Adrenal gland (tissue), 9 donors: ENCODE measurements at regions not wholly inside any gene's neighbourhood (a gene's known extent, or its start where the extent isn't known, plus 50 kb on each side); places are given as distances from the start of the nearest gene placed in this dataset.

Source experiments
- DNase-seq, 7 donors: peaks; one replicate each; pipeline ENCODE4 v3.0.0-alpha.2; 2019 to 2020
- H3K27ac ChIP-seq, 5 donors: fragments of 200-600 bp; sonication (generic) in 4 of 5; 1 replicate in 3 of 5; 2 replicates in 2 of 5; pipeline versions ENCODE4 v1.5.1 to v1.8.0; 2016 to 2020; ENCODE audit warnings: mild to moderate bottlenecking in 1 of 5
- H3K27me3 ChIP-seq: fragments of 200-600 bp; 2 replicates; pipeline ENCODE4 v1.8.0; 2021
- H3K36me3 ChIP-seq, 2 donors: fragments of 200-600 bp; replicated peaks in 1 of 2; 1 replicate in 1 of 2; 2 replicates in 1 of 2; pipeline versions ENCODE4 v1.5.1 to v1.8.0; 2018 to 2022
- H3K4me1 ChIP-seq, 2 donors: fragments of 200-600 bp; replicated peaks in 1 of 2; 1 replicate in 1 of 2; 2 replicates in 1 of 2; pipeline versions ENCODE4 v1.5.1 to v1.8.0; 2018 to 2021
- H3K4me3 ChIP-seq, 4 donors: fragments of 200-600 bp; sonication (generic) in 3 of 4; one replicate each; pipeline ENCODE4 v1.5.1; 2016 to 2018
- H3K9me3 ChIP-seq, 3 donors: fragments of 200-600 bp; sonication (generic) in 1 of 3; replicated peaks in 1 of 3; 1 replicate in 2 of 3; 2 replicates in 1 of 3; pipeline versions ENCODE4 v1.5.1 to v1.8.0; 2016 to 2021
- CTCF ChIP-seq, 6 experiments: fragments of 450-650 bp in 4 of 6; fragments of 200-600 bp in 2 of 6; sonication (generic) in 1 of 6; IDR thresholded peaks; 1 replicate in 5 of 6; 2 replicates in 1 of 6; pipeline versions ENCODE4 v1.5.1 to v1.8.0; 2016 to 2021; ENCODE audit warnings: antibody characterized with exemption in 6 of 6, mild to moderate bottlenecking in 2 of 6, moderate library complexity in 1 of 6
- POLR2A ChIP-seq, 2 donors: fragments of 450-650 bp; IDR thresholded peaks; one replicate each; pipeline ENCODE4 v1.6.1; 2017; ENCODE audit warnings: antibody characterized with exemption in 2 of 2, mild to moderate bottlenecking in 2 of 2, moderate library complexity in 1 of 2
- WGBS, 4 donors: extraction: QIAGEN DNeasy Blood & Tissue Kit in 2 of 4; methylation state at CpG; one replicate each; pipeline versions ENCODE4 v1.1.5 to v1.1.7; 2013 to 2017; 5-methylcytosine and 5-hydroxymethylcytosine counted together
- intact Hi-C, 2 donors: fragments of 100-400 bp; cut with DNase I; formaldehyde crosslinking; loops; one replicate each; pipeline versions ENCODE4 v1.14.1 to v1.15.0; 2022 to 2023
- donor health status: healthy with polysubstance abuse.
- donor health status: Bipolar disorder and iron deficiency.
- donor health status: DM: yes; HTN: yes; CAD: no.
- donor health status: DM: no; HTN: no; CAD: no.
- donor health status: DM: no; HTN: no; CAD: no.

- WGBS, 4 donors: 33 to 50% (median 40%) methylated on average over 7 of the region's 7 CpGs
- H3K4me3 ChIP-seq: no peak overlapping the region
- peak overlapping the region in 1 of 5 donors; percentile 79 for H3K27ac ChIP-seq
- TF ChIP-seq POLR2A (IDR thresholded peaks at IDR 0.05) (no peak), CTCF (IDR thresholded peaks at IDR 0.05) (no peak)
- H3K36me3 ChIP-seq: no peaks in the 10 kb centered on the region
- H3K4me1 ChIP-seq: peaks cover 3 to 7% of the 10 kb centered on the region in 2 donors
- H3K27me3 ChIP-seq: no peaks in the 10 kb centered on the region
- H3K9me3 ChIP-seq: no peaks in the 10 kb centered on the region
- intact Hi-C loops: no loop called here
- DNase-seq: peak in 6 of 7 donors; percentile 32 to 67 (median 56)
These were observed 215.8 kb upstream of the PPP2R2D start for GRCh38 chr10:131685007-131685406.

- intact Hi-C loops: no loop called here
- peaks cover 3 to 7% of the 10 kb centered on the region in 2 donors for H3K4me1 ChIP-seq
- DNase-seq: peak in 6 of 7 donors; percentile 45 to 79 (median 64)
- TF ChIP-seq POLR2A (IDR thresholded peaks at IDR 0.05) (peak in 1 of 2 donors; percentile 15), CTCF (IDR thresholded peaks at IDR 0.05) (no peak)
- no peaks in the 10 kb centered on the region for H3K36me3 ChIP-seq
- H3K27me3 ChIP-seq: no peaks in the 10 kb centered on the region
- 52 to 66% (median 54%) methylated on average over 9 to 10 of the region's 10 CpGs for WGBS, 4 donors
- peak overlapping the region in 1 of 5 donors; percentile 79 for H3K27ac ChIP-seq
- no peaks in the 10 kb centered on the region for H3K9me3 ChIP-seq
- H3K4me3 ChIP-seq: no peak overlapping the region
These were observed 215.2 kb upstream of the PPP2R2D start for GRCh38 chr10:131685576-131685975.

- Histone ChIP-seq H3K27me3 (no peaks in the 10 kb centered on the region), H3K27ac (no peak overlapping the region), H3K4me3 (no peak overlapping the region), H3K36me3 (no peaks in the 10 kb centered on the region), H3K4me1 (peaks cover 3 to 7% of the 10 kb centered on the region in 2 donors), H3K9me3 (no peaks in the 10 kb centered on the region)
- TF ChIP-seq POLR2A (IDR thresholded peaks at IDR 0.05) (no peak), CTCF (IDR thresholded peaks at IDR 0.05) (no peak)
- intact Hi-C loops: no loop called here
- 52 to 63% (median 57%) methylated on average over 12 to 17 of the region's 17 CpGs for WGBS, 4 donors
- no peak for DNase-seq
These were observed 213.9 kb upstream of the PPP2R2D start for GRCh38 chr10:131686781-131687420.

- intact Hi-C loops: no loop called here
- H3K27ac ChIP-seq: no peak overlapping the region
- 43 to 89% (median 71%) methylated on average over 1 of the region's 1 CpG for WGBS, 4 donors
- no peak for TF ChIP-seq POLR2A (IDR thresholded peaks at IDR 0.05)
- TF ChIP-seq CTCF (IDR thresholded peaks at IDR 0.05): no peak
- H3K4me1 ChIP-seq: peaks cover 3 to 7% of the 10 kb centered on the region in 2 donors
- no peaks in the 10 kb centered on the region for H3K9me3 ChIP-seq
- no peak overlapping the region for H3K4me3 ChIP-seq
- no peak for DNase-seq
- H3K27me3 ChIP-seq: no peaks in the 10 kb centered on the region
- H3K36me3 ChIP-seq: no peaks in the 10 kb centered on the region
These were observed 212.5 kb upstream of the PPP2R2D start for GRCh38 chr10:131688304-131688703.
